MM.1S (cell line): ENCODE measurements at regions not wholly inside any gene's neighbourhood (a gene's known extent, or its start where the extent isn't known, plus 50 kb on each side); places are given as distances from the start of the nearest gene placed in this dataset.

ENCODE experiments used
- CTCF ChIP-seq: fragments of 300-600 bp; sonication (generic); IDR thresholded peaks from 2 replicates; pipeline ENCODE4 v1.5.1; 2016; ENCODE audit warnings: antibody characterized with exemption, low read length, mixed read lengths
- EZH2 ChIP-seq: fragments of 300-600 bp; sonication (generic); optimal IDR thresholded peaks from 2 replicates; pipeline ENCODE3; 2017; ENCODE audit warnings: low read depth, mild to moderate bottlenecking, antibody characterized with exemption, low read length, mixed read lengths

GRCh38 chr11:25938952-25939351 lies 393.0 kb upstream of the ANO3 start:
- TF ChIP-seq CTCF (no peak), EZH2 (no peak)
